ENCODE measurements at regions not wholly inside any gene's neighbourhood (a gene's known extent, or its start where the extent isn't known, plus 50 kb on each side); places are given as distances from the start of the nearest gene placed in this dataset.
"Not testable (repeated sequence)": the region's sequence is repeated elsewhere in the genome, so short reads cannot be mapped to it uniquely, and the experiment has no call there.

DNA sequence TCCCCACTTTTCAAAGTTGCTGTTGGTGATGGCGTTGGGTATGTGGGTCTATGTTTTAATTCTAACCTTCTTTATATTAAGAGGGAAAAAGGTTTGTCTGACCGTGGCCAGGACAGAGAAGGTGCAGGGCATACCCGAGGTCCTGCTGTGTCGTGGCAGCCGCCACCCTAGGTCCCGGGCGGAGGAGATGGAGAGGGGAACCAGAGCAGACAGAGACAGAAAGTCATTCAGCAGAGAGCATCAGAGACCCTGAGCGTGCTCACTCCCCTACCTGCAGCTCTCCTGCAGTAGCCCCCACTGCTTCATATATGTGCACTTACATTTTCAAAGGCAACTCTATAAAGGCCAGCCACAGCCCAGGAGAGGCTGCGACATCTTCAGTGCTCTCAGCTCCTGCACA lies 327.2 kb upstream of the TNRC6C start:
- H3K4me1 ChIP-seq (ENCODE audit: low read length): 0 out of 2 replicates have a peak, but pooled peaks cover 5% of the 10 kb centered on the region
- H4K20me1 ChIP-seq (ENCODE audit: insufficient read depth, low read length): no peaks in the 10 kb centered on the region
- TF ChIP-seq EZH2phosphoT487 (IDR thresholded peaks at IDR 0.05; ENCODE audit: low read depth): no peak
- TF ChIP-seq, protein P1, sequence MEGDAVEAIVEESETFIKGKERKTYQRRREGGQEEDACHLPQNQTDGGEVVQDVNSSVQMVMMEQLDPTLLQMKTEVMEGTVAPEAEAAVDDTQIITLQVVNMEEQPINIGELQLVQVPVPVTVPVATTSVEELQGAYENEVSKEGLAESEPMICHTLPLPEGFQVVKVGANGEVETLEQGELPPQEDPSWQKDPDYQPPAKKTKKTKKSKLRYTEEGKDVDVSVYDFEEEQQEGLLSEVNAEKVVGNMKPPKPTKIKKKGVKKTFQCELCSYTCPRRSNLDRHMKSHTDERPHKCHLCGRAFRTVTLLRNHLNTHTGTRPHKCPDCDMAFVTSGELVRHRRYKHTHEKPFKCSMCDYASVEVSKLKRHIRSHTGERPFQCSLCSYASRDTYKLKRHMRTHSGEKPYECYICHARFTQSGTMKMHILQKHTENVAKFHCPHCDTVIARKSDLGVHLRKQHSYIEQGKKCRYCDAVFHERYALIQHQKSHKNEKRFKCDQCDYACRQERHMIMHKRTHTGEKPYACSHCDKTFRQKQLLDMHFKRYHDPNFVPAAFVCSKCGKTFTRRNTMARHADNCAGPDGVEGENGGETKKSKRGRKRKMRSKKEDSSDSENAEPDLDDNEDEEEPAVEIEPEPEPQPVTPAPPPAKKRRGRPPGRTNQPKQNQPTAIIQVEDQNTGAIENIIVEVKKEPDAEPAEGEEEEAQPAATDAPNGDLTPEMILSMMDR (IDR thresholded peaks at IDR 0.05; ENCODE audit: low read depth, low read length): no peak
- no peak overlapping the region for H3K4me2 ChIP-seq (ENCODE audit: low read length)
- peaks cover 8% of the 10 kb centered on the region for H3K27me3 ChIP-seq (ENCODE audit: low read depth, low read length)
- no peak overlapping the region for H2AFZ ChIP-seq (ENCODE audit: low read depth, low read length)
- H3K4me3 ChIP-seq (ENCODE audit: low read length): no peak overlapping the region
- H3K79me2 ChIP-seq (ENCODE audit: low read length): no peaks in the 10 kb centered on the region
- H3K27ac ChIP-seq (ENCODE audit: low read length): no peak overlapping the region
- H3K9ac ChIP-seq (ENCODE audit: low read length): no peak overlapping the region
- no peaks in the 10 kb centered on the region for H3K36me3 ChIP-seq (replicated peaks; ENCODE audit: low read depth, low read length)
- 0 out of 2 replicates have a peak, but pooled peaks cover 6% of the 10 kb centered on the region for H3K9me3 ChIP-seq (ENCODE audit: insufficient read depth, low read length)

DNA sequence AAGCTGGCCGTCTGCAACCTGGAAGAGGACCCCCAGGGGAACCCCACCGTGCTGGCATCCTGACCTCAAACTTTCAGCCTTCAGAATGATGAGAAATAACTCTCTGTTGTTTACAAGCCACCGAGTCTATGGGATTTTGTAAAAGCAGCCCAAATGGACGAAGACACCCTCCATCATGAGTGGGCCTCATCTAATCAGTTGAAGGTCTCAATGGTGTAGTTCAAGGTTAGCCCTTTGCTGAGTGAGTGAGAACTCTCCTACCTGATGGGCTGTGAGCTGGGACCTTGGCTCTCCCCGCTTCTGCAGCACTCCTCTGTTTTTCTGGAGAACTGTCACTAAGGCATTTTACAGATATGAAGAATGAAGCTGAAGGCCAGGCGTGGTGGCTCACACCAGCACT lies 325.9 kb upstream of the TNRC6C start:
- no peaks in the 10 kb centered on the region for H3K79me2 ChIP-seq (ENCODE audit: low read length)
- no peaks in the 10 kb centered on the region for H3K9me3 ChIP-seq (ENCODE audit: insufficient read depth, low read length)
- H3K36me3 ChIP-seq (replicated peaks; ENCODE audit: low read depth, low read length): no peaks in the 10 kb centered on the region
- H2AFZ ChIP-seq (ENCODE audit: low read depth, low read length): no peak overlapping the region
- TF ChIP-seq, protein P1 (IDR thresholded peaks at IDR 0.05; ENCODE audit: low read depth, low read length): no peak
- no peak for TF ChIP-seq EZH2phosphoT487 (IDR thresholded peaks at IDR 0.05; ENCODE audit: low read depth)
- no peak overlapping the region for H3K4me2 ChIP-seq (ENCODE audit: low read length)
- H3K4me1 ChIP-seq (ENCODE audit: low read length): 0 out of 2 replicates have a peak, but pooled peaks cover 5% of the 10 kb centered on the region
- H3K27me3 ChIP-seq (ENCODE audit: low read depth, low read length): peaks cover under 1% of the 10 kb centered on the region; the same call in 1 of the 2 replicates
- H3K4me3 ChIP-seq (ENCODE audit: low read length): no peak overlapping the region
- H3K27ac ChIP-seq (ENCODE audit: low read length): no peak overlapping the region
- no peak overlapping the region for H3K9ac ChIP-seq (ENCODE audit: low read length)
- H4K20me1 ChIP-seq (ENCODE audit: insufficient read depth, low read length): no peaks in the 10 kb centered on the region

DNA sequence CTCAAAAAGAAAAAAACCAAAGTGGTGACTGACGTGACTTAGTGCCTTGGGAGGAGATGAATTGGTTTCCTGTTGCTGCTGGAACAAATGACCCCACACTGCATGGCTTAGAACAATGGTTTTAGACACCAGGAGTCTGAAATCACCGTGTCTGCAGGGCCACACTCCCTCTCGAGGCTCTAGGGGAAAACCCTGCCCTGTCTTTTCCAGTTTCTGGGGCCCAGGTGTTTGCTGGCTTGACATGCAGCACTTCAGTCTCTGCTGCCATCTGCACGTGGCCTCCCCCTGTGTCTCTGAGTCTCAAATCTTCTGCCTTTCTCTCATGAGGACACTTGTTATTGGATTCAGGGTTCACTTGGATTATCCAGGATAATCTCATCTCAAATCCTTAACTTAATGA lies 323.8 kb upstream of the TNRC6C start:
- no peak overlapping the region for H3K4me3 ChIP-seq (ENCODE audit: low read length)
- H3K79me2 ChIP-seq (ENCODE audit: low read length): no peaks in the 10 kb centered on the region

DNA sequence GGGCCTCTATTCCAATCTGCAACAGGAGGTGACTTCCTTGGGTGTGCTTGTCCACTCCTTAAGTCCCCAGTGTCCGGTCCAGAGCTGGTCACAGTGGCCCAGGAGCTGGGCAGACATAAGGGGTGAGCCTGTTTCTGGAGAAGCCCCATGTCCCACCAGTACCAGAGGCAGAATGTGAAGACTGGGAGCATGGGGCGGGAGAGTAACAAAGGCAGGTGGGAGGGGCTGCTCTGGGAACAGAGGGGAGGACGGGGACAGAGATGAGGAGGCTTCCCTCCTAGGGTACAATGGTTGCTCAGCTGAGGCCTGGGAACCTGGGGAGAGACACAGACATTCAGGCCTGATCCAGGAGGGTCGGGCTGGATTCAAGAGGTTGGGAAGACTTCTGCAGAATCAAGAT lies 323.3 kb upstream of the TNRC6C start:
- Histone ChIP-seq H3K4me3 (ENCODE audit: low read length) (no peak overlapping the region), H4K20me1 (ENCODE audit: insufficient read depth, low read length) (no peaks in the 10 kb centered on the region), H3K4me1 (ENCODE audit: low read length) (0 out of 2 replicates have a peak, but pooled peaks cover 5% of the 10 kb centered on the region), H3K9me3 (ENCODE audit: insufficient read depth, low read length) (no peaks in the 10 kb centered on the region), H3K27me3 (ENCODE audit: low read depth, low read length) (peaks cover 12% of the 10 kb centered on the region), H3K36me3 (replicated peaks; ENCODE audit: low read depth, low read length) (no peaks in the 10 kb centered on the region), H2AFZ (ENCODE audit: low read depth, low read length) (no peak overlapping the region), H3K9ac (ENCODE audit: low read length) (no peak overlapping the region), H3K79me2 (ENCODE audit: low read length) (no peaks in the 10 kb centered on the region), H3K4me2 (ENCODE audit: low read length) (no peak overlapping the region), H3K27ac (ENCODE audit: low read length) (no peak overlapping the region)
- no peak for TF ChIP-seq EZH2phosphoT487 (IDR thresholded peaks at IDR 0.05; ENCODE audit: low read depth)
- TF ChIP-seq, protein P1 (IDR thresholded peaks at IDR 0.05; ENCODE audit: low read depth, low read length): no peak

More for the DNA sequence above, 323.8 kb upstream of the TNRC6C start:
- no peaks in the 10 kb centered on the region for H3K9me3 ChIP-seq (ENCODE audit: insufficient read depth, low read length)
- no peak overlapping the region for H3K27ac ChIP-seq (ENCODE audit: low read length)
- no peak for TF ChIP-seq EZH2phosphoT487 (IDR thresholded peaks at IDR 0.05; ENCODE audit: low read depth)
- TF ChIP-seq, protein P1 (IDR thresholded peaks at IDR 0.05; ENCODE audit: low read depth, low read length): no peak
- no peaks in the 10 kb centered on the region for H4K20me1 ChIP-seq (ENCODE audit: insufficient read depth, low read length)
- no peaks in the 10 kb centered on the region for H3K36me3 ChIP-seq (replicated peaks; ENCODE audit: low read depth, low read length)
- 0 out of 2 replicates have a peak, but pooled peaks cover 5% of the 10 kb centered on the region for H3K4me1 ChIP-seq (ENCODE audit: low read length)
- no peak overlapping the region for H2AFZ ChIP-seq (ENCODE audit: low read depth, low read length)
- no peak overlapping the region for H3K9ac ChIP-seq (ENCODE audit: low read length)
- no peak overlapping the region for H3K4me2 ChIP-seq (ENCODE audit: low read length)
- H3K27me3 ChIP-seq (ENCODE audit: low read depth, low read length): peaks cover 11% of the 10 kb centered on the region

DNA sequence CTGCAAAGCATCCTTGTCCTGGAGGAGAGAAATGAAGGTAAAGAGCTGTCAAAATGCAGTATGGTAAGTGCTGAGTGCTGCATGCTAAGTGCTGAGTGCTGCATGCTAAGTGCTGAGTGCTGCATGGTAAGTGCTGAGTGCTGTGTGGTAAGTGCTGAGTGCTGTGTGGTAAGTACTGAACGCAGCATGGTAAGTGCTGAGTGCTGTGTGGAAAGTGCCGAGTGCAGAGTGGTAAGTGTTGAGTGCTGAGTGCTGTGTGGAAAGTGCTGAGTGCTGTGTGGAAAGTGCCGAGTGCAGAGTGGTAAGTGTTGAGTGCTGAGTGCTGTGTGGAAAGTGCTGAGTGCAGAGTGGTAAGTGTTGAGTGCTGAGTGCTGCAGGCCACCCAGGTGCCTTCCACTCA lies 322.7 kb upstream of the TNRC6C start:
- H3K27me3 ChIP-seq (ENCODE audit: low read depth, low read length): peaks cover 18% of the 10 kb centered on the region
- not testable (repeated sequence) for H3K9ac ChIP-seq (ENCODE audit: low read length); H4K20me1 ChIP-seq (ENCODE audit: insufficient read depth, low read length); H3K4me1 ChIP-seq (ENCODE audit: low read length); H2AFZ ChIP-seq (ENCODE audit: low read depth, low read length); H3K27ac ChIP-seq (ENCODE audit: low read length); H3K9me3 ChIP-seq (ENCODE audit: insufficient read depth, low read length); H3K79me2 ChIP-seq (ENCODE audit: low read length); H3K4me2 ChIP-seq (ENCODE audit: low read length); H3K4me3 ChIP-seq (ENCODE audit: low read length); H3K36me3 ChIP-seq (replicated peaks; ENCODE audit: low read depth, low read length)

Data from OCI-LY3 (cell line).